NCI-H510A (cell line): ENCODE measurements at regions not wholly inside any gene's neighbourhood (a gene's known extent, or its start where the extent isn't known, plus 50 kb on each side); places are given as distances from the start of the nearest gene placed in this dataset.
"Not testable (repeated sequence)": the region's sequence is repeated elsewhere in the genome, so short reads cannot be mapped to it uniquely, and the experiment has no call there.

Experiments used
- DNase-seq: peaks from one replicate; lab custom pipeline; 2025; lab: John Stamatoyannopoulos, UW

- DNase-seq = peak; percentile 62
Observed at GRCh38 chr14:44453433-44454171, 53.5 kb downstream of the FSCB start.

GRCh38 chr14:44450232-44450631 lies 56.9 kb downstream of the FSCB start:
- not testable (repeated sequence) for DNase-seq

GRCh38 chr14:44449680-44450079 lies 57.4 kb downstream of the FSCB start:
- DNase-seq = no peak

- no peak for DNase-seq
Observed at GRCh38 chr14:44448951-44449358, 58.1 kb downstream of the FSCB start.

- DNase-seq = no peak
Observed at GRCh38 chr14:44446965-44447364, 60.1 kb downstream of the FSCB start.

GRCh38 chr14:44444454-44444853 lies 62.6 kb downstream of the FSCB start:
- no peak for DNase-seq

GRCh38 chr14:44438936-44439335 lies 68.1 kb downstream of the FSCB start:
- no peak for DNase-seq

- no peak for DNase-seq
Observed at GRCh38 chr14:44438221-44438620, 68.9 kb downstream of the FSCB start.

- no peak for DNase-seq
Observed at GRCh38 chr14:44436458-44436857, 70.6 kb downstream of the FSCB start.

- no peak for DNase-seq
Observed at GRCh38 chr14:44428231-44428945, 78.7 kb downstream of the FSCB start.

GRCh38 chr14:44422699-44423098 lies 84.4 kb downstream of the FSCB start:
- DNase-seq = no peak

- no peak for DNase-seq
Observed at GRCh38 chr14:44420226-44420625, 86.9 kb downstream of the FSCB start.

- DNase-seq = no peak
Observed at GRCh38 chr14:44418856-44419255, 88.2 kb downstream of the FSCB start.

- no peak for DNase-seq
Observed at GRCh38 chr14:44417809-44418208, 89.3 kb downstream of the FSCB start.

GRCh38 chr14:44414646-44415045 lies 92.4 kb downstream of the FSCB start:
- DNase-seq = no peak

GRCh38 chr14:44412858-44413569 lies 94.1 kb downstream of the FSCB start:
- DNase-seq = no peak

- no peak for DNase-seq
Observed at GRCh38 chr14:44405011-44405486, 102.0 kb downstream of the FSCB start.

- DNase-seq = no peak
Observed at GRCh38 chr14:44404599-44404998, 102.5 kb downstream of the FSCB start.

- DNase-seq = no peak
Observed at GRCh38 chr14:44404036-44404435, 103.0 kb downstream of the FSCB start.

GRCh38 chr14:44403193-44403592 lies 103.9 kb downstream of the FSCB start:
- no peak for DNase-seq

- DNase-seq = no peak
Observed at GRCh38 chr14:44396226-44396625, 110.9 kb downstream of the FSCB start.

- no peak for DNase-seq
Observed at GRCh38 chr14:44392984-44393383, 114.1 kb downstream of the FSCB start.

GRCh38 chr14:44388306-44388705 lies 118.8 kb downstream of the FSCB start:
- no peak for DNase-seq
